ENCODE measurements at regions not wholly inside any gene's neighbourhood (a gene's known extent, or its start where the extent isn't known, plus 50 kb on each side); places are given as distances from the start of the nearest gene placed in this dataset.

DNA sequence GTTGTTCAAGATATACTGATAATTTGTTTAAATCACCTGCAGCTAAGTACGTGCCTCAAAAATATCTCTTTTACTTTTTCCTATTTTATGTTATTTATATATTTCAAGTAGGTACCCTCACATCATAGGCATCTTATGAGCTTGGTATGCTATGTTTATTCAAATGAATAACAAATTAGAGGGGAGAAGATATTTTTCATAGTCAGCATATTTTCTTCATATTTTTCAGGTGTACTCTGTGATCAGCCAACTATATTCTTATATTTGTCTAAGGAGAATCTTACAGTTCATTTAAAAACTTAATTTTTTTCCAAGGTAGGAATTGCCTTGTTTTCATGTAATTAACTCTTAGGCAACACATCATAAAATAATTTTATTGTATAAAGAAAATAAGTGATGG, 421.1 kb upstream of the GRM7 start:
- TF ChIP-seq LRRFIP1 (CRISPR knock-in tag; conservative IDR thresholded peaks at IDR 0.05) (no peak), ZNF383 (CRISPR knock-in tag; IDR thresholded peaks at IDR 0.05; ENCODE audit: borderline replicate concordance) (no peak), TCF7L2 (IDR thresholded peaks at IDR 0.05; ENCODE audit: low read depth, low read length) (no peak)
